ENCODE measurements at regions not wholly inside any gene's neighbourhood (a gene's known extent, or its start where the extent isn't known, plus 50 kb on each side); places are given as distances from the start of the nearest gene placed in this dataset.
"Not testable (repeated sequence)": the region's sequence is repeated elsewhere in the genome, so short reads cannot be mapped to it uniquely, and the experiment has no call there.

- not testable (repeated sequence) for TF ChIP-seq POLR2A, CTCF (IDR thresholded peaks at IDR 0.05)
These were observed 97.2 kb upstream of the CRYM start for GRCh38 chr16:21375334-21375733.

Data from adrenal gland (tissue), 5 donors.